ENCODE measurements at regions not wholly inside any gene's neighbourhood (a gene's known extent, or its start where the extent isn't known, plus 50 kb on each side); places are given as distances from the start of the nearest gene placed in this dataset.
"Not testable (repeated sequence)": the region's sequence is repeated elsewhere in the genome, so short reads cannot be mapped to it uniquely, and the experiment has no call there.

DNA sequence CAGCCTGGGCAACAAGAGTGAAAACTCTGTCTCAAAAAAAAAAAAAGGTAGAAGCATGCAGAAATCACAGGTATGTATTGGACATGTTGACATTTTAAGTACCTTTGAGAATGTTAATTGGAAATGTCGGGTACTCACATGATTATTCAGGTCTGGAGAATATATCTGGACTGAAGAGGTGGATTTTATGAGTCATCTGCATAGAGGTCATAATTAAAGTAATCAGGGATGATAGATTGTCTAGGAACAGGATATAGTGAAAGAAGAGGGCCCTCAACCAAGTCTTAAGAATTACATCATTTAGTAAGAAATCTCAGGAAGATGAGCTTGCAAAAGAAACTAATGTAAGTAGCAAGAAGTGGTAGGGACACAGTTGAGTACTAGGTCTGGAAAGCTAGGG is 212.5 kb downstream of the UTRN start:
- no peaks in the 10 kb centered on the region for H4K20me1 ChIP-seq (ENCODE audit: insufficient read depth, low read length)
- H3K79me2 ChIP-seq (ENCODE audit: insufficient read depth, low read length): peaks cover 4% of the 10 kb centered on the region
- no peak overlapping the region for H3K27ac ChIP-seq (ENCODE audit: low read depth, low read length)
- no peak overlapping the region for H3K4me3 ChIP-seq (ENCODE audit: insufficient read depth, low read length)
- H2AFZ ChIP-seq (ENCODE audit: low read length): no peak overlapping the region
- peaks cover 11% of the 10 kb centered on the region for H3K36me3 ChIP-seq (ENCODE audit: insufficient read depth, low read length)
- no peak overlapping the region for H3K4me2 ChIP-seq (ENCODE audit: insufficient read depth, low read length)
- H3K27me3 ChIP-seq (ENCODE audit: insufficient read depth, low read length): no peaks in the 10 kb centered on the region
- no peak for DNase-seq (ENCODE audit: insufficient read length, low spot score, missing footprints)
- TF ChIP-seq, protein P1, sequence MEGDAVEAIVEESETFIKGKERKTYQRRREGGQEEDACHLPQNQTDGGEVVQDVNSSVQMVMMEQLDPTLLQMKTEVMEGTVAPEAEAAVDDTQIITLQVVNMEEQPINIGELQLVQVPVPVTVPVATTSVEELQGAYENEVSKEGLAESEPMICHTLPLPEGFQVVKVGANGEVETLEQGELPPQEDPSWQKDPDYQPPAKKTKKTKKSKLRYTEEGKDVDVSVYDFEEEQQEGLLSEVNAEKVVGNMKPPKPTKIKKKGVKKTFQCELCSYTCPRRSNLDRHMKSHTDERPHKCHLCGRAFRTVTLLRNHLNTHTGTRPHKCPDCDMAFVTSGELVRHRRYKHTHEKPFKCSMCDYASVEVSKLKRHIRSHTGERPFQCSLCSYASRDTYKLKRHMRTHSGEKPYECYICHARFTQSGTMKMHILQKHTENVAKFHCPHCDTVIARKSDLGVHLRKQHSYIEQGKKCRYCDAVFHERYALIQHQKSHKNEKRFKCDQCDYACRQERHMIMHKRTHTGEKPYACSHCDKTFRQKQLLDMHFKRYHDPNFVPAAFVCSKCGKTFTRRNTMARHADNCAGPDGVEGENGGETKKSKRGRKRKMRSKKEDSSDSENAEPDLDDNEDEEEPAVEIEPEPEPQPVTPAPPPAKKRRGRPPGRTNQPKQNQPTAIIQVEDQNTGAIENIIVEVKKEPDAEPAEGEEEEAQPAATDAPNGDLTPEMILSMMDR (IDR thresholded peaks at IDR 0.05; ENCODE audit: extremely low read depth, low read depth, low read length): no peak
- no peaks in the 10 kb centered on the region for H3K9me3 ChIP-seq (ENCODE audit: low read depth, low read length)
- H3K4me1 ChIP-seq (ENCODE audit: insufficient read depth, low read length): peaks cover 10% of the 10 kb centered on the region

GRCh38 chr6:144500892-144501291 is 215.8 kb downstream of the UTRN start:
- Histone ChIP-seq H3K36me3 (ENCODE audit: insufficient read depth, low read length) (peaks cover 11% of the 10 kb centered on the region), H3K4me2 (ENCODE audit: insufficient read depth, low read length) (no peak overlapping the region), H3K4me3 (ENCODE audit: insufficient read depth, low read length) (no peak overlapping the region), H3K79me2 (ENCODE audit: insufficient read depth, low read length) (peaks cover 18% of the 10 kb centered on the region), H3K27me3 (ENCODE audit: insufficient read depth, low read length) (no peaks in the 10 kb centered on the region), H2AFZ (ENCODE audit: low read length) (no peak overlapping the region), H3K4me1 (ENCODE audit: insufficient read depth, low read length) (no peaks in the 10 kb centered on the region), H3K9me3 (ENCODE audit: low read depth, low read length) (no peaks in the 10 kb centered on the region), H4K20me1 (ENCODE audit: insufficient read depth, low read length) (no peaks in the 10 kb centered on the region), H3K27ac (ENCODE audit: low read depth, low read length) (no peak overlapping the region)
- no peak for DNase-seq (ENCODE audit: insufficient read length, low spot score, missing footprints)
- TF ChIP-seq, protein P1 (IDR thresholded peaks at IDR 0.05; ENCODE audit: extremely low read depth, low read depth, low read length): no peak

- not testable (repeated sequence) for H3K4me1 ChIP-seq (ENCODE audit: insufficient read depth, low read length); DNase-seq (ENCODE audit: insufficient read length, low spot score, missing footprints); H3K27me3 ChIP-seq (ENCODE audit: insufficient read depth, low read length); H2AFZ ChIP-seq (ENCODE audit: low read length); H3K4me3 ChIP-seq (ENCODE audit: insufficient read depth, low read length); H3K9me3 ChIP-seq (ENCODE audit: low read depth, low read length); H3K27ac ChIP-seq (ENCODE audit: low read depth, low read length); H4K20me1 ChIP-seq (ENCODE audit: insufficient read depth, low read length); H3K4me2 ChIP-seq (ENCODE audit: insufficient read depth, low read length); H3K36me3 ChIP-seq (ENCODE audit: insufficient read depth, low read length)
- peaks cover 21% of the 10 kb centered on the region for H3K79me2 ChIP-seq (ENCODE audit: insufficient read depth, low read length)
These were observed 220.1 kb downstream of the UTRN start for GRCh38 chr6:144505214-144505613.

GRCh38 chr6:144506051-144506450 is 220.9 kb downstream of the UTRN start:
- not testable (repeated sequence) for H3K36me3 ChIP-seq (ENCODE audit: insufficient read depth, low read length); H4K20me1 ChIP-seq (ENCODE audit: insufficient read depth, low read length)
- peaks cover 21% of the 10 kb centered on the region for H3K79me2 ChIP-seq (ENCODE audit: insufficient read depth, low read length)

DNA sequence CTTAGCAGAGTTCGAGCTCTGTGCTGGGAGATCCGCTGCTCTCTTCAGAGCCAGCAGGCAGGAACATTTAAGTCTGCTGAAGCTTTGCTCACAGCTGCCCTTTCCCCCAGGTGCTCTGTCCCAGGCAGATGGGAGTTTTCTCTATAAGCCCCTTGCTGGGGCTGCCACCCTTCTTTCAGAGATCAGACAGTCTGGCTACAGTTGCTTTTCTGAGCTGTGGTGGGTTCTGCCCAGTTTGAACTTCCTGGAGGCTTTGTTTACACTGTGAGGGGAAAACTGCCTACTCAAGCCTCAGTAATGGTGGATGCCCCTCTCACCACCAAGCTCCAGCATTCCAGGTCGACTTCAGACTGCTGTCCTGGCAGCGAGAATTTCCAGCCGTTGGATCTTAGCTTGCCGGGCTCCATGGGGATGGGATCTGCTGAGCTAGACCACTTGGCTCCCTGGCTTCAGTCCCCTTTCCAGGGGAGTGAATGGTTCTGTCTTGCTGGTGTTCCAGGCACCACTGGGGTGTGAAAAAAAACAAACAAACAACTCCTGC is 222.7 kb downstream of the UTRN start:
- H3K4me3 ChIP-seq (ENCODE audit: insufficient read depth, low read length); DNase-seq (ENCODE audit: insufficient read length, low spot score, missing footprints); H3K9me3 ChIP-seq (ENCODE audit: low read depth, low read length); H4K20me1 ChIP-seq (ENCODE audit: insufficient read depth, low read length); H3K36me3 ChIP-seq (ENCODE audit: insufficient read depth, low read length); H3K27ac ChIP-seq (ENCODE audit: low read depth, low read length); H2AFZ ChIP-seq (ENCODE audit: low read length); H3K4me1 ChIP-seq (ENCODE audit: insufficient read depth, low read length); H3K27me3 ChIP-seq (ENCODE audit: insufficient read depth, low read length); H3K4me2 ChIP-seq (ENCODE audit: insufficient read depth, low read length): not testable (repeated sequence)
- H3K79me2 ChIP-seq (ENCODE audit: insufficient read depth, low read length): peaks cover 21% of the 10 kb centered on the region

More at GRCh38 chr6:144506051-144506450, 220.9 kb downstream of the UTRN start:
- not testable (repeated sequence) for DNase-seq (ENCODE audit: insufficient read length, low spot score, missing footprints); H3K4me2 ChIP-seq (ENCODE audit: insufficient read depth, low read length); H3K4me3 ChIP-seq (ENCODE audit: insufficient read depth, low read length); H3K4me1 ChIP-seq (ENCODE audit: insufficient read depth, low read length); H3K27ac ChIP-seq (ENCODE audit: low read depth, low read length); H2AFZ ChIP-seq (ENCODE audit: low read length); H3K9me3 ChIP-seq (ENCODE audit: low read depth, low read length); H3K27me3 ChIP-seq (ENCODE audit: insufficient read depth, low read length)

Measured in osteoblast (primary cell).